ENCODE measurements at regions not wholly inside any gene's neighbourhood (a gene's known extent, or its start where the extent isn't known, plus 50 kb on each side); places are given as distances from the start of the nearest gene placed in this dataset.

GRCh38 chr12:67918441-67918840 is 70.8 kb upstream of the IFNG-AS1 start:
- Histone ChIP-seq H3K4me3 (ENCODE audit: insufficient read depth, low read length, poor library complexity, severe bottlenecking) (no peak overlapping the region), H3K4me2 (ENCODE audit: low read depth, low read length, poor library complexity, severe bottlenecking) (no peak overlapping the region), H4K20me1 (ENCODE audit: low read depth, low read length) (no peaks in the 10 kb centered on the region), H3K9me3 (ENCODE audit: insufficient read depth, low read length) (no peaks in the 10 kb centered on the region), H3K36me3 (ENCODE audit: low read length) (no peaks in the 10 kb centered on the region), H3K9ac (ENCODE audit: low read length) (no peak overlapping the region), H3K79me2 (ENCODE audit: insufficient read depth, low read length) (no peaks in the 10 kb centered on the region), H3K27ac (ENCODE audit: low read depth, low read length) (no peak overlapping the region), H3K27me3 (ENCODE audit: low read length) (no peaks in the 10 kb centered on the region), H3K9me2 (replicated peaks; ENCODE audit: insufficient read depth, low read length) (no peaks in the 10 kb centered on the region), H2AFZ (ENCODE audit: low read depth, low read length, severe bottlenecking) (no peak overlapping the region), H3F3A (ENCODE audit: insufficient read depth) (no peaks in the 10 kb centered on the region)
- TF ChIP-seq EZH2phosphoT487 (conservative IDR thresholded peaks at IDR 0.05; ENCODE audit: low read length) = no peak
- no peak for TF ChIP-seq CTCF (IDR thresholded peaks at IDR 0.05; ENCODE audit: insufficient read depth, low read length, poor library complexity, severe bottlenecking)

- Histone ChIP-seq H3K9me2 (replicated peaks; ENCODE audit: insufficient read depth, low read length) (no peaks in the 10 kb centered on the region), H3K79me2 (ENCODE audit: insufficient read depth, low read length) (no peaks in the 10 kb centered on the region), H3K27me3 (ENCODE audit: low read length) (no peaks in the 10 kb centered on the region), H2AFZ (ENCODE audit: low read depth, low read length, severe bottlenecking) (no peak overlapping the region), H3K27ac (ENCODE audit: low read depth, low read length) (no peak overlapping the region), H3F3A (ENCODE audit: insufficient read depth) (no peaks in the 10 kb centered on the region), H3K36me3 (ENCODE audit: low read length) (no peaks in the 10 kb centered on the region), H4K20me1 (ENCODE audit: low read depth, low read length) (no peaks in the 10 kb centered on the region), H3K4me3 (ENCODE audit: insufficient read depth, low read length, poor library complexity, severe bottlenecking) (no peak overlapping the region), H3K9ac (ENCODE audit: low read length) (no peak overlapping the region), H3K4me2 (ENCODE audit: low read depth, low read length, poor library complexity, severe bottlenecking) (no peak overlapping the region), H3K9me3 (ENCODE audit: insufficient read depth, low read length) (no peaks in the 10 kb centered on the region)
- TF ChIP-seq CTCF (IDR thresholded peaks at IDR 0.05; ENCODE audit: insufficient read depth, low read length, poor library complexity, severe bottlenecking) (no peak), EZH2phosphoT487 (conservative IDR thresholded peaks at IDR 0.05; ENCODE audit: low read length) (no peak)
These were observed 69.8 kb upstream of the IFNG-AS1 start for GRCh38 chr12:67919406-67919805.

GRCh38 chr12:67920413-67920812 is 68.8 kb upstream of the IFNG-AS1 start:
- Histone ChIP-seq H3K79me2 (ENCODE audit: insufficient read depth, low read length) (no peaks in the 10 kb centered on the region), H3K27ac (ENCODE audit: low read depth, low read length) (no peak overlapping the region)
- TF ChIP-seq CTCF (IDR thresholded peaks at IDR 0.05; ENCODE audit: insufficient read depth, low read length, poor library complexity, severe bottlenecking) = no peak
- TF ChIP-seq EZH2phosphoT487 (conservative IDR thresholded peaks at IDR 0.05; ENCODE audit: low read length) = no peak

More at GRCh38 chr12:67920413-67920812, 68.8 kb upstream of the IFNG-AS1 start:
- H3F3A ChIP-seq (ENCODE audit: insufficient read depth) = no peaks in the 10 kb centered on the region
- no peaks in the 10 kb centered on the region for H3K27me3 ChIP-seq (ENCODE audit: low read length)
- H3K9me3 ChIP-seq (ENCODE audit: insufficient read depth, low read length) = no peaks in the 10 kb centered on the region
- H2AFZ ChIP-seq (ENCODE audit: low read depth, low read length, severe bottlenecking) = no peak overlapping the region
- no peak overlapping the region for H3K4me2 ChIP-seq (ENCODE audit: low read depth, low read length, poor library complexity, severe bottlenecking)
- H3K9me2 ChIP-seq (replicated peaks; ENCODE audit: insufficient read depth, low read length) = no peaks in the 10 kb centered on the region
- H3K9ac ChIP-seq (ENCODE audit: low read length) = no peak overlapping the region
- no peaks in the 10 kb centered on the region for H4K20me1 ChIP-seq (ENCODE audit: low read depth, low read length)
- no peaks in the 10 kb centered on the region for H3K36me3 ChIP-seq (ENCODE audit: low read length)
- no peak overlapping the region for H3K4me3 ChIP-seq (ENCODE audit: insufficient read depth, low read length, poor library complexity, severe bottlenecking)

Data from SU-DHL-6 (cell line).